ENCODE measurements at regions not wholly inside any gene's neighbourhood (a gene's known extent, or its start where the extent isn't known, plus 50 kb on each side); places are given as distances from the start of the nearest gene placed in this dataset.

- ChIA-PET POLR2A (no interaction called here), CTCF (no interaction called here)
- Mint-ChIP-seq H3K4me3 (no peak overlapping the region), H3K27me3 (no peaks in the 10 kb centered on the region), H3K4me1 (no peaks in the 10 kb centered on the region), H3K9me3 (peaks cover 0 to 13% (median 5%) of the 10 kb centered on the region in 3 donors), H3K36me3 (no peaks in the 10 kb centered on the region), H3K27ac (no peak overlapping the region)
- Histone ChIP-seq H3K27me3 (replicated peaks in 1 of 2; ENCODE audit: control insufficient read depth in 2 of 2, extremely low read depth in 1 of 2, insufficient read depth in 2 of 2, low read length in 1 of 2) (no peaks in the 10 kb centered on the region), H3K27ac (ENCODE audit: low read length) (no peak overlapping the region), H3K9me3 (no peaks in the 10 kb centered on the region), H3K4me3 (ENCODE audit: control insufficient read depth in 1 of 2, extremely low read depth in 1 of 2, low read length in 1 of 2) (no peak overlapping the region), H3K36me3 (ENCODE audit: control insufficient read depth in 2 of 2, extremely low read depth in 1 of 2, insufficient read depth in 1 of 2, low read length in 1 of 2) (no peaks in the 10 kb centered on the region), H3K4me1 (ENCODE audit: control insufficient read depth in 1 of 2, extremely low read depth in 1 of 2, insufficient read depth in 2 of 2, low read length in 2 of 2) (no peaks in the 10 kb centered on the region)
- ATAC-seq (replicated peaks in 1 of 4) (no peak), DNase-seq (no peak)
- no CpG with 5 or more reads among the region's 1 CpG for WGBS (ENCODE audit: insufficient coverage)
Measured at GRCh38 chr4:180811556-180811955, 1431.6 kb upstream of the TENM3 start.

- no peaks in the 10 kb centered on the region for H3K27me3 Mint-ChIP-seq
- Histone ChIP-seq H3K36me3 (ENCODE audit: control insufficient read depth in 2 of 2, extremely low read depth in 1 of 2, insufficient read depth in 1 of 2, low read length in 1 of 2) (no peaks in the 10 kb centered on the region), H3K4me3 (ENCODE audit: control insufficient read depth in 1 of 2, extremely low read depth in 1 of 2, low read length in 1 of 2) (no peak overlapping the region), H3K9me3 (no peaks in the 10 kb centered on the region), H3K27me3 (replicated peaks in 1 of 2; ENCODE audit: control insufficient read depth in 2 of 2, extremely low read depth in 1 of 2, insufficient read depth in 2 of 2, low read length in 1 of 2) (no peaks in the 10 kb centered on the region), H3K4me1 (ENCODE audit: control insufficient read depth in 1 of 2, extremely low read depth in 1 of 2, insufficient read depth in 2 of 2, low read length in 2 of 2) (no peaks in the 10 kb centered on the region), H3K27ac (ENCODE audit: low read length) (no peak overlapping the region)
- WGBS (ENCODE audit: insufficient coverage) = no CpG with 5 or more reads among the region's 2 CpGs
- POLR2A ChIA-PET = interaction anchor here in 1 of 2 donors (0.6 kb wide), 1 partner anchor 41 kb away, joined by 3 read pairs; no protein-coding TSS in a partner anchor
- no peaks in the 10 kb centered on the region for H3K4me1 Mint-ChIP-seq
- H3K27ac Mint-ChIP-seq = no peak overlapping the region
- CTCF ChIA-PET = no interaction called here
- H3K36me3 Mint-ChIP-seq = no peaks in the 10 kb centered on the region
- ATAC-seq (replicated peaks in 1 of 4) = no peak
- H3K9me3 Mint-ChIP-seq = peaks cover 5 to 23% (median 5%) of the 10 kb centered on the region in 3 donors
- no peak overlapping the region for H3K4me3 Mint-ChIP-seq
- DNase-seq = no peak
Measured at GRCh38 chr4:180812783-180813182, 1430.4 kb upstream of the TENM3 start.

GRCh38 chr4:180814875-180815417, 1428.3 kb upstream of the TENM3 start:
- Mint-ChIP-seq H3K27me3 (no peaks in the 10 kb centered on the region), H3K27ac (no peak overlapping the region), H3K9me3 (peaks cover 5 to 14% (median 6%) of the 10 kb centered on the region in 3 donors), H3K36me3 (no peaks in the 10 kb centered on the region), H3K4me1 (no peaks in the 10 kb centered on the region), H3K4me3 (no peak overlapping the region)
- ATAC-seq (replicated peaks in 1 of 4) = no peak
- ChIA-PET POLR2A (no interaction called here), CTCF (interaction anchor here in 1 of 2 donors (0.6 kb wide), 1 partner anchor 151 kb away, joined by 4 read pairs; no protein-coding TSS in a partner anchor)
- Histone ChIP-seq H3K36me3 (ENCODE audit: control insufficient read depth in 2 of 2, extremely low read depth in 1 of 2, insufficient read depth in 1 of 2, low read length in 1 of 2) (no peaks in the 10 kb centered on the region), H3K27me3 (replicated peaks in 1 of 2; ENCODE audit: control insufficient read depth in 2 of 2, extremely low read depth in 1 of 2, insufficient read depth in 2 of 2, low read length in 1 of 2) (no peaks in the 10 kb centered on the region), H3K27ac (ENCODE audit: low read length) (no peak overlapping the region), H3K9me3 (no peaks in the 10 kb centered on the region), H3K4me3 (ENCODE audit: control insufficient read depth in 1 of 2, extremely low read depth in 1 of 2, low read length in 1 of 2) (no peak overlapping the region), H3K4me1 (ENCODE audit: control insufficient read depth in 1 of 2, extremely low read depth in 1 of 2, insufficient read depth in 2 of 2, low read length in 2 of 2) (no peaks in the 10 kb centered on the region)
- DNase-seq = no peak
- WGBS (ENCODE audit: insufficient coverage) = no CpG with 5 or more reads among the region's 3 CpGs

- H3K9me3 ChIP-seq = no peaks in the 10 kb centered on the region
- DNase-seq (no peak), ATAC-seq (replicated peaks in 1 of 4) (no peak)
- POLR2A ChIA-PET = no interaction called here
- Mint-ChIP-seq H3K4me3 (no peak overlapping the region), H3K4me1 (no peaks in the 10 kb centered on the region), H3K36me3 (no peaks in the 10 kb centered on the region), H3K27me3 (no peaks in the 10 kb centered on the region), H3K27ac (no peak overlapping the region), H3K9me3 (peaks cover 5 to 14% (median 6%) of the 10 kb centered on the region in 3 donors)
- no peaks in the 10 kb centered on the region for H3K36me3 ChIP-seq (ENCODE audit: control insufficient read depth in 2 of 2, extremely low read depth in 1 of 2, insufficient read depth in 1 of 2, low read length in 1 of 2)
- 80% methylated on average over 6 of the region's 6 CpGs for WGBS (ENCODE audit: insufficient coverage)
- no peaks in the 10 kb centered on the region for H3K4me1 ChIP-seq (ENCODE audit: control insufficient read depth in 1 of 2, extremely low read depth in 1 of 2, insufficient read depth in 2 of 2, low read length in 2 of 2)
- no peak overlapping the region for H3K27ac ChIP-seq (ENCODE audit: low read length)
- no peak overlapping the region for H3K4me3 ChIP-seq (ENCODE audit: control insufficient read depth in 1 of 2, extremely low read depth in 1 of 2, low read length in 1 of 2)
- CTCF ChIA-PET = no interaction called here
- no peaks in the 10 kb centered on the region for H3K27me3 ChIP-seq (replicated peaks in 1 of 2; ENCODE audit: control insufficient read depth in 2 of 2, extremely low read depth in 1 of 2, insufficient read depth in 2 of 2, low read length in 1 of 2)
Measured at GRCh38 chr4:180817529-180817928, 1425.7 kb upstream of the TENM3 start.

DNA sequence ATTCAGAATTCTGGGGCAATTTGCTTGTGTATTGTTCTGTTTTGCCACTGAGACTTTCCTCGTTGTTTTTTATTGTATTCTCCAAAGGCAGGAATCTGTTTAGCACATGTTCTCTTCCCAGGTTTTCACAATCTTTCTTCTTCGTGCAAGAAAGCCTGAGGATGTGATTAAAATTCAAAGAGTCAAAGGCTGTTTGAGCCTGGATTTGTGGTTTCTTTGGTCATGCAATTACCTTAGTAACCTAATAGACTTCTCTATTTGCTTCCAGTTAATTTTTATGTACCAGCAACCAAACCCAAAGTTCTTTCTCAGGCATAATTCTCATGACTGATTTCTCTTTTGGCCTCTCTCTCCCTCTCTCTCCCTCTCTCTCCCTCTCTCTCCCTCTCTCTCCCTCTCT, 1420.1 kb upstream of the TENM3 start:
- POLR2A ChIA-PET = no interaction called here

DNA sequence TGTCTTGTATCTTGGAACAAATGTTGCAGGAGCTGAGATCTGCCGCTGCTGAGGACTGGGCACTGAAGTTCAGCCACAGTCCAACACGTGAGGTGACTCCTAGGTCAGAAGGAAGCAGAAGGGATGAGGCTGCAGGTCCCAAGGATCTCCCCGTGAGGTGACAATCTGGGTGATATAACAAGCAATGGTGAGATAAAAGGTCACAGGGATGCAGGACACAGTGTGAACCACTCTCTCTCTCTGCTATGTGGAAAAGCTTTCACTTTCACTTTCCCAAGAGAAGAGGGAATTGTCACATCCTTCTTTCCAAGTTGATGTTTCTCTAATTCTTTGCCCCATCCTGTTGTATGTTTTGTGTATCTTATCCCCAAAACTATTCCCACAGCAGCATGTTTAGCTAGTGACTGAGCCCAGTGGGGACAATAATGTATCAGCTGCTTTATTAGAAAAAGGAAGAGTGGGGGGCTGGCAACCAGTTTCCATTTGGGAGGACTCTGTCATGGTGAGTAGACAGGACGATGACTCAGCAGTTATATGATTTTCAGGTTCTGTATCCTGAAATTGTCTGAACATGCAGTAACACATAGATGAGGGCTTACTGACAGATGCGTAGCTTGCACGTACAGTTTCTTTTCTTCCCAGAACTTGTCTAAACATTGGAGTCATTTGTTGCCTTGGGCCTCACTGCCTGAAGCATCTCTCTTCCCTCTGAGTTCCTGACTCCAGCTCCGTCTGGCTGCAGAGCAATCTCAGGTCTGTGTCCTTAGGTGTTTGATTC, 1415.8 kb upstream of the TENM3 start:
- Mint-ChIP-seq H3K9me3 (peaks cover 0 to 6% (median 6%) of the 10 kb centered on the region in 3 donors), H3K27ac (no peak overlapping the region), H3K4me3 (no peak overlapping the region), H3K27me3 (no peaks in the 10 kb centered on the region), H3K4me1 (peaks cover 0 to 5% (median 0%) of the 10 kb centered on the region in 3 donors), H3K36me3 (no peaks in the 10 kb centered on the region)
- Histone ChIP-seq H3K9me3 (no peaks in the 10 kb centered on the region), H3K27me3 (replicated peaks in 1 of 2; ENCODE audit: control insufficient read depth in 2 of 2, extremely low read depth in 1 of 2, insufficient read depth in 2 of 2, low read length in 1 of 2) (no peaks in the 10 kb centered on the region), H3K4me3 (ENCODE audit: control insufficient read depth in 1 of 2, extremely low read depth in 1 of 2, low read length in 1 of 2) (no peak overlapping the region), H3K4me1 (ENCODE audit: control insufficient read depth in 1 of 2, extremely low read depth in 1 of 2, insufficient read depth in 2 of 2, low read length in 2 of 2) (no peaks in the 10 kb centered on the region), H3K27ac (ENCODE audit: low read length) (no peak overlapping the region), H3K36me3 (ENCODE audit: control insufficient read depth in 2 of 2, extremely low read depth in 1 of 2, insufficient read depth in 1 of 2, low read length in 1 of 2) (no peaks in the 10 kb centered on the region)
- 76% methylated on average over 4 of the region's 7 CpGs for WGBS (ENCODE audit: insufficient coverage)
- POLR2A ChIA-PET = no interaction called here
- no peak for DNase-seq
- CTCF ChIA-PET = no interaction called here
- no peak for ATAC-seq (replicated peaks in 1 of 4)

More for the DNA sequence above, 1420.1 kb upstream of the TENM3 start:
- Mint-ChIP-seq H3K4me1 (peaks cover 0 to 5% (median 0%) of the 10 kb centered on the region in 3 donors), H3K9me3 (peaks cover 0 to 6% (median 3%) of the 10 kb centered on the region in 3 donors), H3K27ac (no peak overlapping the region), H3K4me3 (no peak overlapping the region), H3K36me3 (no peaks in the 10 kb centered on the region), H3K27me3 (no peaks in the 10 kb centered on the region)
- no peaks in the 10 kb centered on the region for H3K9me3 ChIP-seq
- CTCF ChIA-PET = no interaction called here
- no peaks in the 10 kb centered on the region for H3K27me3 ChIP-seq (replicated peaks in 1 of 2; ENCODE audit: control insufficient read depth in 2 of 2, extremely low read depth in 1 of 2, insufficient read depth in 2 of 2, low read length in 1 of 2)
- no peak for DNase-seq
- H3K36me3 ChIP-seq (ENCODE audit: control insufficient read depth in 2 of 2, extremely low read depth in 1 of 2, insufficient read depth in 1 of 2, low read length in 1 of 2) = no peaks in the 10 kb centered on the region
- no peak overlapping the region for H3K27ac ChIP-seq (ENCODE audit: low read length)
- no peak overlapping the region for H3K4me3 ChIP-seq (ENCODE audit: control insufficient read depth in 1 of 2, extremely low read depth in 1 of 2, low read length in 1 of 2)
- WGBS (ENCODE audit: insufficient coverage) = no CpG with 5 or more reads among the region's 2 CpGs
- no peak for ATAC-seq (replicated peaks in 1 of 4)
- H3K4me1 ChIP-seq (ENCODE audit: control insufficient read depth in 1 of 2, extremely low read depth in 1 of 2, insufficient read depth in 2 of 2, low read length in 2 of 2) = no peaks in the 10 kb centered on the region
